ENCODE measurements at regions not wholly inside any gene's neighbourhood (a gene's known extent, or its start where the extent isn't known, plus 50 kb on each side); places are given as distances from the start of the nearest gene placed in this dataset.

- peaks cover 11% of the 10 kb centered on the region for H3K36me3 Mint-ChIP-seq (ENCODE audit: low read depth, unreplicated experiment)
- no peak for DNase-seq (ENCODE audit: low spot score)
- H3K4me3 Mint-ChIP-seq (ENCODE audit: unreplicated experiment), result no peak overlapping the region
- H3K9me3 Mint-ChIP-seq (ENCODE audit: unreplicated experiment), result peaks cover 9% of the 10 kb centered on the region
- H3K27ac Mint-ChIP-seq (ENCODE audit: unreplicated experiment), result no peak overlapping the region
- H3K4me1 Mint-ChIP-seq (ENCODE audit: unreplicated experiment), result no peaks in the 10 kb centered on the region
- TF ChIP-seq CTCF (IDR thresholded peaks at IDR 0.05; ENCODE audit: unreplicated experiment), result no peak
- no peaks in the 10 kb centered on the region for H3K27me3 Mint-ChIP-seq (ENCODE audit: unreplicated experiment)
Observed at GRCh38 chr4:56261027-56261426, 126.3 kb downstream of the AASDH start.

- no peak for DNase-seq (ENCODE audit: low spot score)
- no peaks in the 10 kb centered on the region for H3K4me1 Mint-ChIP-seq (ENCODE audit: unreplicated experiment)
- H3K9me3 Mint-ChIP-seq (ENCODE audit: unreplicated experiment), result peaks cover 9% of the 10 kb centered on the region
- H3K27me3 Mint-ChIP-seq (ENCODE audit: unreplicated experiment), result no peaks in the 10 kb centered on the region
- TF ChIP-seq CTCF (IDR thresholded peaks at IDR 0.05; ENCODE audit: unreplicated experiment), result no peak
- no peak overlapping the region for H3K27ac Mint-ChIP-seq (ENCODE audit: unreplicated experiment)
- H3K4me3 Mint-ChIP-seq (ENCODE audit: unreplicated experiment), result no peak overlapping the region
- H3K36me3 Mint-ChIP-seq (ENCODE audit: low read depth, unreplicated experiment), result peaks cover 12% of the 10 kb centered on the region
Observed at GRCh38 chr4:56260320-56260719, 127.0 kb downstream of the AASDH start.

- Mint-ChIP-seq H3K4me1 (ENCODE audit: unreplicated experiment) (no peaks in the 10 kb centered on the region), H3K4me3 (ENCODE audit: unreplicated experiment) (no peak overlapping the region), H3K36me3 (ENCODE audit: low read depth, unreplicated experiment) (peaks cover 15% of the 10 kb centered on the region), H3K27me3 (ENCODE audit: unreplicated experiment) (peaks cover under 1% of the 10 kb centered on the region), H3K27ac (ENCODE audit: unreplicated experiment) (no peak overlapping the region), H3K9me3 (ENCODE audit: unreplicated experiment) (peaks cover 9% of the 10 kb centered on the region)
- TF ChIP-seq CTCF (IDR thresholded peaks at IDR 0.05; ENCODE audit: unreplicated experiment), result no peak
- DNase-seq (ENCODE audit: low spot score), result no peak
Observed at GRCh38 chr4:56259655-56260054, 127.6 kb downstream of the AASDH start.

- DNase-seq (ENCODE audit: low spot score), result no peak
- Mint-ChIP-seq H3K4me1 (ENCODE audit: unreplicated experiment) (no peaks in the 10 kb centered on the region), H3K9me3 (ENCODE audit: unreplicated experiment) (peaks cover 4% of the 10 kb centered on the region), H3K4me3 (ENCODE audit: unreplicated experiment) (no peak overlapping the region), H3K27me3 (ENCODE audit: unreplicated experiment) (peaks cover 3% of the 10 kb centered on the region), H3K27ac (ENCODE audit: unreplicated experiment) (peak overlapping the region; percentile 45), H3K36me3 (ENCODE audit: low read depth, unreplicated experiment) (peaks cover 9% of the 10 kb centered on the region)
- no peak for TF ChIP-seq CTCF (IDR thresholded peaks at IDR 0.05; ENCODE audit: unreplicated experiment)
Observed at GRCh38 chr4:56255820-56256219, 131.5 kb downstream of the AASDH start.

GRCh38 chr4:56253666-56254305 lies 133.5 kb downstream of the AASDH start:
- H3K4me3 Mint-ChIP-seq (ENCODE audit: unreplicated experiment), result no peak overlapping the region
- H3K27ac Mint-ChIP-seq (ENCODE audit: unreplicated experiment), result no peak overlapping the region
- H3K9me3 Mint-ChIP-seq (ENCODE audit: unreplicated experiment), result peaks cover 4% of the 10 kb centered on the region
- no peaks in the 10 kb centered on the region for H3K4me1 Mint-ChIP-seq (ENCODE audit: unreplicated experiment)
- no peak for TF ChIP-seq CTCF (IDR thresholded peaks at IDR 0.05; ENCODE audit: unreplicated experiment)
- no peak for DNase-seq (ENCODE audit: low spot score)
- peaks cover 9% of the 10 kb centered on the region for H3K36me3 Mint-ChIP-seq (ENCODE audit: low read depth, unreplicated experiment)
- H3K27me3 Mint-ChIP-seq (ENCODE audit: unreplicated experiment), result peaks cover 3% of the 10 kb centered on the region
